ENCODE measurements at regions not wholly inside any gene's neighbourhood (a gene's known extent, or its start where the extent isn't known, plus 50 kb on each side); places are given as distances from the start of the nearest gene placed in this dataset.

DNA sequence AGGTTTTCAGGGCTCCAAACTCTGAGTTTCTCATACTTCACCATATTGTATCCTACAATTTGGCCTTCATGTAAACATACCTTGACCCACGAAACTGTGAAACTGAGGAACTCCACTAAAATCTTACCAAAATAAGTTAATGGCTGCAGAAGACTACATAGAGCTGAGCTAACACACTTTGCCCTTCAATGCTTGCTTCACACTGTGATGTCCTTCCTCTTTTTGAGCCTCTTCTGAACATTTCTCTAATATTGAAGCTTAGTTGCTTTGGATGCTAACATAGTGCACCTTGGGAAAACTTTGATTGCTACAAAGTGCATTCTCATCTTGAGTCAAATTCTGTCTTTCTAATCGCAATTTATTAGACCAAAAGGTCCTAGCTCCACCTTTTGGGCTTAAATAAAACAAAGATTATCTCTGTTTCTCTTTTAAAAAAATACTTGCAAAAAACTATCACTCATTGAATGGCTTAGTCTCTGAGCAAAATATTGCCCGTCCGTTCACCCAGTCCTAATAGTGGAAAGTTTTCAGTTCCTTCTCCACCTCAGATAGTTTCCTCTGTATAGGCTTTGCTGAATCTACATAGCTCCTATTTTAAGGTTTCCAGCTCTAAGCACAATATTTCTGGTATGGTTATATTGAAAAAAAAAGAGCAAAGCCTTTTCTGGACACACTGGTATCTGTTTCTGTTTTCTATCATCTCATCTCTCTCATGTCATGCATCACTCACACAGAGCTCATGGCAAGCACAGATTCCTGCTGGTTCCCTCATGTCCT lies 494.6 kb downstream of the RFPL4B start:
- DNase-seq (ENCODE audit: low spot score) = no peak
- Histone ChIP-seq H3K4me3 (ENCODE audit: low read depth in 1 of 3, low read length in 3 of 3) (no peak overlapping the region), H3K9ac (ENCODE audit: low read depth in 1 of 2, low read length in 2 of 2) (no peak overlapping the region), H3K9me3 (ENCODE audit: control insufficient read depth in 4 of 4, low read length in 3 of 4) (no peaks in the 10 kb centered on the region), H3K4me1 (ENCODE audit: control insufficient read depth in 4 of 4, insufficient read depth in 4 of 4, low read length in 3 of 4) (no peaks in the 10 kb centered on the region), H3K36me3 (ENCODE audit: control insufficient read depth in 4 of 4, insufficient read depth in 3 of 4, low read depth in 1 of 4, low read length in 3 of 4) (no peaks in the 10 kb centered on the region), H3K27me3 (ENCODE audit: control insufficient read depth in 4 of 4, insufficient read depth in 4 of 4, low read length in 3 of 4) (no peaks in the 10 kb centered on the region), H3K27ac (ENCODE audit: low read depth in 1 of 2, low read length in 2 of 2) (no peak overlapping the region)
- WGBS = 82% methylated on average over 4 of the region's 4 CpGs
- TF ChIP-seq FOXA1 (IDR thresholded peaks at IDR 0.05) (no peak), HNF4A (conservative IDR thresholded peaks at IDR 0.05) (no peak), GABPA (IDR thresholded peaks at IDR 0.05 in 1 of 2, conservative IDR thresholded peaks at IDR 0.05 in 1 of 2) (no peak), RAD21 (IDR thresholded peaks at IDR 0.05) (no peak), TAF1 (conservative IDR thresholded peaks at IDR 0.05) (no peak), EGR1 (IDR thresholded peaks at IDR 0.05; ENCODE audit: low read depth in 2 of 2) (no peak), RXRA (IDR thresholded peaks at IDR 0.05) (no peak), SP1 (IDR thresholded peaks at IDR 0.05) (no peak), JUND (IDR thresholded peaks at IDR 0.05) (no peak)
- TF ChIP-seq, protein P1, sequence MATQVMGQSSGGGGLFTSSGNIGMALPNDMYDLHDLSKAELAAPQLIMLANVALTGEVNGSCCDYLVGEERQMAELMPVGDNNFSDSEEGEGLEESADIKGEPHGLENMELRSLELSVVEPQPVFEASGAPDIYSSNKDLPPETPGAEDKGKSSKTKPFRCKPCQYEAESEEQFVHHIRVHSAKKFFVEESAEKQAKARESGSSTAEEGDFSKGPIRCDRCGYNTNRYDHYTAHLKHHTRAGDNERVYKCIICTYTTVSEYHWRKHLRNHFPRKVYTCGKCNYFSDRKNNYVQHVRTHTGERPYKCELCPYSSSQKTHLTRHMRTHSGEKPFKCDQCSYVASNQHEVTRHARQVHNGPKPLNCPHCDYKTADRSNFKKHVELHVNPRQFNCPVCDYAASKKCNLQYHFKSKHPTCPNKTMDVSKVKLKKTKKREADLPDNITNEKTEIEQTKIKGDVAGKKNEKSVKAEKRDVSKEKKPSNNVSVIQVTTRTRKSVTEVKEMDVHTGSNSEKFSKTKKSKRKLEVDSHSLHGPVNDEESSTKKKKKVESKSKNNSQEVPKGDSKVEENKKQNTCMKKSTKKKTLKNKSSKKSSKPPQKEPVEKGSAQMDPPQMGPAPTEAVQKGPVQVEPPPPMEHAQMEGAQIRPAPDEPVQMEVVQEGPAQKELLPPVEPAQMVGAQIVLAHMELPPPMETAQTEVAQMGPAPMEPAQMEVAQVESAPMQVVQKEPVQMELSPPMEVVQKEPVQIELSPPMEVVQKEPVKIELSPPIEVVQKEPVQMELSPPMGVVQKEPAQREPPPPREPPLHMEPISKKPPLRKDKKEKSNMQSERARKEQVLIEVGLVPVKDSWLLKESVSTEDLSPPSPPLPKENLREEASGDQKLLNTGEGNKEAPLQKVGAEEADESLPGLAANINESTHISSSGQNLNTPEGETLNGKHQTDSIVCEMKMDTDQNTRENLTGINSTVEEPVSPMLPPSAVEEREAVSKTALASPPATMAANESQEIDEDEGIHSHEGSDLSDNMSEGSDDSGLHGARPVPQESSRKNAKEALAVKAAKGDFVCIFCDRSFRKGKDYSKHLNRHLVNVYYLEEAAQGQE (IDR thresholded peaks at IDR 0.05) = no peak
- TF ChIP-seq, protein P2, sequence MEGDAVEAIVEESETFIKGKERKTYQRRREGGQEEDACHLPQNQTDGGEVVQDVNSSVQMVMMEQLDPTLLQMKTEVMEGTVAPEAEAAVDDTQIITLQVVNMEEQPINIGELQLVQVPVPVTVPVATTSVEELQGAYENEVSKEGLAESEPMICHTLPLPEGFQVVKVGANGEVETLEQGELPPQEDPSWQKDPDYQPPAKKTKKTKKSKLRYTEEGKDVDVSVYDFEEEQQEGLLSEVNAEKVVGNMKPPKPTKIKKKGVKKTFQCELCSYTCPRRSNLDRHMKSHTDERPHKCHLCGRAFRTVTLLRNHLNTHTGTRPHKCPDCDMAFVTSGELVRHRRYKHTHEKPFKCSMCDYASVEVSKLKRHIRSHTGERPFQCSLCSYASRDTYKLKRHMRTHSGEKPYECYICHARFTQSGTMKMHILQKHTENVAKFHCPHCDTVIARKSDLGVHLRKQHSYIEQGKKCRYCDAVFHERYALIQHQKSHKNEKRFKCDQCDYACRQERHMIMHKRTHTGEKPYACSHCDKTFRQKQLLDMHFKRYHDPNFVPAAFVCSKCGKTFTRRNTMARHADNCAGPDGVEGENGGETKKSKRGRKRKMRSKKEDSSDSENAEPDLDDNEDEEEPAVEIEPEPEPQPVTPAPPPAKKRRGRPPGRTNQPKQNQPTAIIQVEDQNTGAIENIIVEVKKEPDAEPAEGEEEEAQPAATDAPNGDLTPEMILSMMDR (IDR thresholded peaks at IDR 0.05; ENCODE audit: low read depth, low read length, missing input control) = no peak
- TF ChIP-seq, protein P3, sequence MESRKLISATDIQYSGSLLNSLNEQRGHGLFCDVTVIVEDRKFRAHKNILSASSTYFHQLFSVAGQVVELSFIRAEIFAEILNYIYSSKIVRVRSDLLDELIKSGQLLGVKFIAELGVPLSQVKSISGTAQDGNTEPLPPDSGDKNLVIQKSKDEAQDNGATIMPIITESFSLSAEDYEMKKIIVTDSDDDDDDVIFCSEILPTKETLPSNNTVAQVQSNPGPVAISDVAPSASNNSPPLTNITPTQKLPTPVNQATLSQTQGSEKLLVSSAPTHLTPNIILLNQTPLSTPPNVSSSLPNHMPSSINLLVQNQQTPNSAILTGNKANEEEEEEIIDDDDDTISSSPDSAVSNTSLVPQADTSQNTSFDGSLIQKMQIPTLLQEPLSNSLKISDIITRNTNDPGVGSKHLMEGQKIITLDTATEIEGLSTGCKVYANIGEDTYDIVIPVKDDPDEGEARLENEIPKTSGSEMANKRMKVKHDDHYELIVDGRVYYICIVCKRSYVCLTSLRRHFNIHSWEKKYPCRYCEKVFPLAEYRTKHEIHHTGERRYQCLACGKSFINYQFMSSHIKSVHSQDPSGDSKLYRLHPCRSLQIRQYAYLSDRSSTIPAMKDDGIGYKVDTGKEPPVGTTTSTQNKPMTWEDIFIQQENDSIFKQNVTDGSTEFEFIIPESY (IDR thresholded peaks at IDR 0.05) = no peak

- no peak for DNase-seq (ENCODE audit: low spot score)
- no peaks in the 10 kb centered on the region for H3K4me1 ChIP-seq (ENCODE audit: control insufficient read depth in 4 of 4, insufficient read depth in 4 of 4, low read length in 3 of 4)
- no peak overlapping the region for H3K4me3 ChIP-seq (ENCODE audit: low read depth in 1 of 3, low read length in 3 of 3)
- H3K9ac ChIP-seq (ENCODE audit: low read depth in 1 of 2, low read length in 2 of 2) = no peak overlapping the region
- no peaks in the 10 kb centered on the region for H3K36me3 ChIP-seq (ENCODE audit: control insufficient read depth in 4 of 4, insufficient read depth in 3 of 4, low read depth in 1 of 4, low read length in 3 of 4)
- no peak overlapping the region for H3K27ac ChIP-seq (ENCODE audit: low read depth in 1 of 2, low read length in 2 of 2)
- H3K27me3 ChIP-seq (ENCODE audit: control insufficient read depth in 4 of 4, insufficient read depth in 4 of 4, low read length in 3 of 4) = no peaks in the 10 kb centered on the region
- no peaks in the 10 kb centered on the region for H3K9me3 ChIP-seq (ENCODE audit: control insufficient read depth in 4 of 4, low read length in 3 of 4)
- TF ChIP-seq, protein P2 (IDR thresholded peaks at IDR 0.05; ENCODE audit: low read depth, low read length, missing input control) = no peak
- TF ChIP-seq HNF4A (conservative IDR thresholded peaks at IDR 0.05) (no peak), JUND (IDR thresholded peaks at IDR 0.05) (no peak), TAF1 (conservative IDR thresholded peaks at IDR 0.05) (no peak), GABPA (IDR thresholded peaks at IDR 0.05 in 1 of 2, conservative IDR thresholded peaks at IDR 0.05 in 1 of 2) (no peak), EGR1 (IDR thresholded peaks at IDR 0.05; ENCODE audit: low read depth in 2 of 2) (no peak), ATF3 (IDR thresholded peaks at IDR 0.05) (no peak), MAX (IDR thresholded peaks at IDR 0.05) (no peak), RAD21 (IDR thresholded peaks at IDR 0.05) (no peak), RXRA (IDR thresholded peaks at IDR 0.05) (no peak), FOXA2 (IDR thresholded peaks at IDR 0.05) (no peak), SP1 (IDR thresholded peaks at IDR 0.05) (no peak), HNF4G (IDR thresholded peaks at IDR 0.05) (no peak), YY1 (IDR thresholded peaks at IDR 0.05) (no peak)
- TF ChIP-seq, protein P1 (IDR thresholded peaks at IDR 0.05) = no peak
Measured at GRCh38 chr6:112842330-112842685, 495.2 kb downstream of the RFPL4B start.
